ENCODE measurements at regions not wholly inside any gene's neighbourhood (a gene's known extent, or its start where the extent isn't known, plus 50 kb on each side); places are given as distances from the start of the nearest gene placed in this dataset.

DNA sequence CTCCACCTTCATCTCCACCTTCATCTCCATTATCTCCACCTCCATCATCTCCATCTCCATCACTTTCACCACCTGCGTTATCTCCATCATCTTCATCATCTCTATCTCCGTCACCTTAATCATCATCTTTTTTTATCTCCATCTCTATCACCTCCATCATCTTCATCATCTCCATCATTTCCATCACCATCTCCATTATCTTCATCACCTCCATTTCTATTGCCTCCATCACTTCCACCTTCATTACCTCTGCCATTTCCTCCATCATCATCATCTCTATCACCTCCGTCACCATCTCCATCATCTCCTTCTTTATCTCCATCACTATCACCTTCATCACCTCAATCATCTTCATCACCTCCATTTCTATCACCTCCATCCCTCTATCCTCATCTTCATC is 573.5 kb downstream of the TBC1D22A start:
- no peak overlapping the region for H3K4me3 ChIP-seq (ENCODE audit: low read depth, low read length)
- TF ChIP-seq, protein P1, sequence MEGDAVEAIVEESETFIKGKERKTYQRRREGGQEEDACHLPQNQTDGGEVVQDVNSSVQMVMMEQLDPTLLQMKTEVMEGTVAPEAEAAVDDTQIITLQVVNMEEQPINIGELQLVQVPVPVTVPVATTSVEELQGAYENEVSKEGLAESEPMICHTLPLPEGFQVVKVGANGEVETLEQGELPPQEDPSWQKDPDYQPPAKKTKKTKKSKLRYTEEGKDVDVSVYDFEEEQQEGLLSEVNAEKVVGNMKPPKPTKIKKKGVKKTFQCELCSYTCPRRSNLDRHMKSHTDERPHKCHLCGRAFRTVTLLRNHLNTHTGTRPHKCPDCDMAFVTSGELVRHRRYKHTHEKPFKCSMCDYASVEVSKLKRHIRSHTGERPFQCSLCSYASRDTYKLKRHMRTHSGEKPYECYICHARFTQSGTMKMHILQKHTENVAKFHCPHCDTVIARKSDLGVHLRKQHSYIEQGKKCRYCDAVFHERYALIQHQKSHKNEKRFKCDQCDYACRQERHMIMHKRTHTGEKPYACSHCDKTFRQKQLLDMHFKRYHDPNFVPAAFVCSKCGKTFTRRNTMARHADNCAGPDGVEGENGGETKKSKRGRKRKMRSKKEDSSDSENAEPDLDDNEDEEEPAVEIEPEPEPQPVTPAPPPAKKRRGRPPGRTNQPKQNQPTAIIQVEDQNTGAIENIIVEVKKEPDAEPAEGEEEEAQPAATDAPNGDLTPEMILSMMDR (IDR thresholded peaks at IDR 0.05; ENCODE audit: borderline replicate concordance, insufficient read depth, low read depth, low read length) = no peak

DNA sequence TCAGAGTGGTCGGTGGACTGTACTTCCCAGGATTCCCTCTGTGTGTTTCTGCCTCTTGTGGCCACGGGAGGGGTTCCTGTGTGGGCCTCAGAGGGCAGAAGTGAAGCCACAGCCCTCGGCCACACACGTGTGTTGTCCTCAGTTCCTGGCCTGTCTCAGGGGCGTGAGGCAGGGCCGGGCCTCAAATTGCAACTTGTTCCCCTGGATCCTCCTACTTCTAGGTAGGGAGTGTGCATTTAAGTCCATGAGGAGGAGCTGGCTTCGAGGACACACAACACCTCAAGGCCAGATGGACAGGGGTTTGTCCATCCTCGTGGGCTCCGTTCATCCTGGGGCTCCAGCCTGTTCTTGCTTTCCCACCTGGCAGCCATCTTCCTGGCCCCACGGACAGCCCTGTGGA is 573.0 kb downstream of the TBC1D22A start:
- TF ChIP-seq, protein P1 (IDR thresholded peaks at IDR 0.05; ENCODE audit: borderline replicate concordance, insufficient read depth, low read depth, low read length) = no peak

DNA sequence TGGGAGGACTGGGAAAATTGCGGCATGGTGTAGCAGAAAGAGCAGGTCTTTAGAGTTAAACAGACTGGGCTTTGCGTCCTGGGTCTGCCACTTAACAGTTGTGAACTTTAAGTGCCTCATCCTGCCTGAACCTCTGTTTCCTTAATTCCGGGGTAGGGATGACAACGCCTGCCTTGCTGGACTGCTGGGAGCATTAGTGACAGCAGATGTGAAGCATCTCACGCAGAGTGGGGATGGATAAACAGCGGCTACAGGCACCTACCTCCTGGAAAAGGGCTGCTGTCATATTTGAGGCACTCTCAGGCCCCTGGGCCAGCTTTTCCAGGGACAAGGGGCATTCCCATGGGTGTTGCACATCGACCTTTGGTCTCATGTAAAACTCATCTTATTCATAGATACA is 572.2 kb downstream of the TBC1D22A start:
- TF ChIP-seq, protein P1 (IDR thresholded peaks at IDR 0.05; ENCODE audit: borderline replicate concordance, insufficient read depth, low read depth, low read length) = no peak
- no peak overlapping the region for H3K4me3 ChIP-seq (ENCODE audit: low read depth, low read length)

More for the DNA sequence above, 573.0 kb downstream of the TBC1D22A start:
- H3K4me3 ChIP-seq (ENCODE audit: low read depth, low read length) = no peak overlapping the region

DNA sequence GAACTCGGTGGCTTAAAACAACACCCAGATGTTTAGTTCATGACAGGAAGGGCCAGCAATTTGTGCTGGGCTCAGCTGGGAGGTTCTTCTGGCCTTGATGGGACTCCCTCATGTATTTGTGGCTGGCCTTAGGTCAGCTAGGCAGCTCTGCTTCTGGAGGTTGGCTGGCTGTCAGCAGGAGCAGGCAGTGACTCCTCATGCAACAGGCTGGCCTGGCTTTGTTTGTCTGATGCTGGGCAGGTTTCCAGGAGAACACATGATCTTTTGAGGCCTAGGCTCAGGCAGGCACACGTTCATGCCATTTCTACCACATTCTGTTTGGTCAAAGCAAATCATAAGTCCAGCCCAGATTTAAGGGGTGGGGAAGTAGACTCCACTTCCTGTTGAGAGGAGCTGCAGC is 571.2 kb downstream of the TBC1D22A start:
- TF ChIP-seq, protein P1 (IDR thresholded peaks at IDR 0.05; ENCODE audit: borderline replicate concordance, insufficient read depth, low read depth, low read length) = no peak
- no peak overlapping the region for H3K4me3 ChIP-seq (ENCODE audit: low read depth, low read length)

DNA sequence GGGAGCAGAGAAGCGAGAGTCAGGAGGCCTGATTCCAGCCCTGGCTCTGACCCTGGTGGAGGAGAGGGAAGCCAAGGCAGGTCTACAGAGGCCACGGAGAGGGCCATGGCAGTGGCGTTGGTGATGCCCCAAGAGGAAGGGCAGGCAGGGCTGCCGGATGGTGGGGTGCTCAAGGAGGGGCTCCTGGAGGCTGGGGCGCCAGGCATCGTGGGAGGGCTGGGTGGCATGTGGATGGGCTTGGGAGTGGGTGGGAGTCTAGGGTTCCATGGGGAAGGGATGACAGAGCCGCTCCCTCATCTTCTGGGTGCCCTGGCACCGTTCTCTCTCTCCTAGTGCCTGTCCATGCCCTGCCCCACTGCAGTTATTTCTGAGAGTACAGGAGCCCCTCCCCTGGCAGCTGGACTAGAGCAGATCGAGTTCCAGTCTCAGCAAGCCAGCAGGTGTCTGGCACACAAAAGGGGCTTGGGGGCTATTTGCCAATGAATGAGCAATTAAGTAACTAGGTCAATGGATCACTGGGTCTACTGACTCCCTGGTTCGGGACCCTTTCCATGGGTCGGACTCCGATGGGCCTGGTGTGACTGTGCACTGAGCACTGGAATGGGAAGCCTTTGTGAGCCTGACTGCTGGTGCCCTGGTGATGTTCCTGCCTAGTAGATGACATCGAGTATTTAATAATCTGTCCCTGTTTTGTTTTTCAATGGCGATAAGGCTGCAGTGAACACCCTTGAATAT is 570.0 kb downstream of the TBC1D22A start:
- TF ChIP-seq, protein P1 (IDR thresholded peaks at IDR 0.05; ENCODE audit: borderline replicate concordance, insufficient read depth, low read depth, low read length) = no peak
- no peak overlapping the region for H3K4me3 ChIP-seq (ENCODE audit: low read depth, low read length)

DNA sequence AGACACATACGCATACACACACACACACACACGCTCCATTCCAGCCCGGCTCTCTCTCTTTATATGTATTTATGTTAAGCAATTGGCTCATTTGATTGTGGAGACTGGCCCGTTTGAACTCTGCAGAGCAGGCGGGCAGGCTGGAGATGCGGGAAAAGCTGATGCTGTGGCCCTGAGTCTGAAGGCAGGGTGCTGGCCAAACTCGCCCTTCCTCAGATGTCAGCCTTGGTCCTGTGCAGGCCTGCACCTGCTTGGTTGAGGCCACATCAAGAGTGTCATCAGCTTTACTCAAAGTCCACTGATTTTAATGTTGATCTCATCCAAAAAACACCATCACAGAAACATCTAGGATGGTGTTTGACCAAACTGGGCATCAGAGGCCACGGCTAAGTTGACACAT is 569.3 kb downstream of the TBC1D22A start:
- no peak overlapping the region for H3K4me3 ChIP-seq (ENCODE audit: low read depth, low read length)
- TF ChIP-seq, protein P1 (IDR thresholded peaks at IDR 0.05; ENCODE audit: borderline replicate concordance, insufficient read depth, low read depth, low read length) = no peak
